ENCODE measurements at regions not wholly inside any gene's neighbourhood (a gene's known extent, or its start where the extent isn't known, plus 50 kb on each side); places are given as distances from the start of the nearest gene placed in this dataset.

DNA sequence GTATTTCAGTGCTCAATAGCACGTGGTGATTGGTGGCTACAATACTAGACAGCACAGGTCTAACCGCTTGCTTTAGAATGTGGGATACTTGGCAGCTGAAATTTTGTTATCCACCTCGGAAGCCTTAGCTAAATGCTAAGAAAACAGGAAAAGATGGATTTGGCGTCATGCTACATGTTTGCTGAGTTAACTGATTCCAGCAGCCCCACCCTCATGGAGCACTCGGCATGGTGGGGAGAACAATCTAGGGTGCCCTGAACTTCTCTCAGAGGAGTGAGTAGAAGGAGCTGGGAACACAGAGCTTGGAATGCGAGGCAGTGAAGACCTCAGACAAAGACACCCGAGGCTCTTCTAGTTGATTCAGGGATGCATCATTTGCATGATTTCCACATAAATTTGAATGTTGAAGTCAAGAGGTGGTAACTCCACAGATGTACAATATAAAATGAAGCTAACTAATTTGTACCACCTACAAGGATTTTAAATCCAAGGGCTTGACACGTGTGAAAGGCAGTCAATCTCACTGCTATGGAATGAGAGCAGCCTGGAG, 145.1 kb upstream of the FSTL4 start:
- no peak for TF ChIP-seq CTCF (IDR thresholded peaks at IDR 0.05; ENCODE audit: borderline replicate concordance, control extremely low read depth, extremely low read depth, insufficient read depth, missing control alignments)
- in situ Hi-C loops (cut with MboI; ENCODE audit: low sequenced_read_pairs, unreplicated experiment): no loop called here
- no peak for DNase-seq (ENCODE audit: low spot score)

DNA sequence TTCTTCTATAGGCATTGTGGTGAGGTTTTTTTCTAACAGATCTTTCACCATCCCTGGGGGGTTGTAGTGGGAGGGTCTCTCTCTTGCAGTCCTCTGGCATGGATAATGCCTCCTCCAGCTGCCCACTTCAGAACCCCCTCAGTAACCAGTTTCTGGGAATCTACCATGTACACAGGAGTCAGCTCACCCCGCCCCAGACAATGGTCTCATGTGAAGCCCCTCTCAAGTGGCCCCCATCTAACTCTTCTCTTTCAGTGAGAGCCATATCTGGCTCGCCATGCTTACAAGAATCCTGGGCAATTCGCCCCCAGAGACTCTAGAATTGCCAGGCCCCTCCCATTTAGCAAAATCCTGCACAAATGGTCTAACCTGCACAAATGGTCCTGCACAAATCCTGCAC, 144.4 kb upstream of the FSTL4 start:
- DNase-seq (ENCODE audit: low spot score): no peak
- TF ChIP-seq CTCF (IDR thresholded peaks at IDR 0.05; ENCODE audit: borderline replicate concordance, control extremely low read depth, extremely low read depth, insufficient read depth, missing control alignments): no peak
- in situ Hi-C loops (cut with MboI; ENCODE audit: low sequenced_read_pairs, unreplicated experiment): no loop called here

DNA sequence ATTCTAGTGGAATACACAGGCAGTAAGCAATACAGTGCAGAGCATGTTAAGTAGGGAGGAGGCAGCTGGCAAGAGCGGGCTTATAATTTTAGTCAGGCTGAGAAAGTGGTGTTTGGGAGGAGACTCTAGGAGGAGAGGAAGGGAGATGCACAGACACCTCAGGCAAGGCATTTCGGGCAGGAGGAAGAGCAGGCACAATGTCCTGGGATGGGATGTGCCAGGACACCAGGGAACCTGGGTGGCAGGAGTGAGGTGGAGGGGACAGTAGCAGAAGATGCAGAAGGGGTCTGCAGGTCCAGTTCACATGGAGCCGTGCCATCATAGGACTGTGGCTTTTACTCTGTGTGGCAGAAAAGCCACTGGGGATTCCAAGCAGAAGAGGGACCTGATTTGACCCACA, 143.7 kb upstream of the FSTL4 start:
- in situ Hi-C loops (cut with MboI; ENCODE audit: low sequenced_read_pairs, unreplicated experiment): no loop called here
- no peak for DNase-seq (ENCODE audit: low spot score)
- TF ChIP-seq CTCF (IDR thresholded peaks at IDR 0.05; ENCODE audit: borderline replicate concordance, control extremely low read depth, extremely low read depth, insufficient read depth, missing control alignments): no peak

GRCh38 chr5:133754575-133755169, 142.3 kb upstream of the FSTL4 start:
- DNase-seq (ENCODE audit: low spot score): peak; percentile 54
- peak; percentile 51 for TF ChIP-seq CTCF (IDR thresholded peaks at IDR 0.05; ENCODE audit: borderline replicate concordance, control extremely low read depth, extremely low read depth, insufficient read depth, missing control alignments)
- in situ Hi-C loops (cut with MboI; ENCODE audit: low sequenced_read_pairs, unreplicated experiment): no loop called here

- in situ Hi-C loops (cut with MboI; ENCODE audit: low sequenced_read_pairs, unreplicated experiment): no loop called here
- DNase-seq (ENCODE audit: low spot score): no peak
Measured at GRCh38 chr5:133753856-133754255, 141.5 kb upstream of the FSTL4 start.

GRCh38 chr5:133751846-133752245, 139.5 kb upstream of the FSTL4 start:
- in situ Hi-C loops (cut with MboI; ENCODE audit: low sequenced_read_pairs, unreplicated experiment): no loop called here
- no peak for DNase-seq (ENCODE audit: low spot score)
- TF ChIP-seq CTCF (IDR thresholded peaks at IDR 0.05; ENCODE audit: borderline replicate concordance, control extremely low read depth, extremely low read depth, insufficient read depth, missing control alignments): no peak

More at GRCh38 chr5:133753856-133754255, 141.5 kb upstream of the FSTL4 start:
- no peak for TF ChIP-seq CTCF (IDR thresholded peaks at IDR 0.05; ENCODE audit: borderline replicate concordance, control extremely low read depth, extremely low read depth, insufficient read depth, missing control alignments)

All from GM13976 (cell line).